K562 (cell line): ENCODE measurements at regions not wholly inside any gene's neighbourhood (a gene's known extent, or its start where the extent isn't known, plus 50 kb on each side); places are given as distances from the start of the nearest gene placed in this dataset.

Source experiments
- CTCF ChIP-seq, 3 experiments: IDR thresholded peaks in 2 of 3; conservative IDR thresholded peaks in 1 of 3; 2 replicates each; pipeline ENCODE4 v1.5.1; 2011 to 2012; ENCODE audit warnings: low read length in 3 of 3, mild to moderate bottlenecking in 3 of 3, control low read depth in 2 of 3, improper control_type of control experiment in 1 of 3, inconsistent platforms in 1 of 3, low read depth in 1 of 3, mixed read lengths in 1 of 3, moderate library complexity in 1 of 3; ENCODE audit not compliant: insufficient read depth in 2 of 3
- FOXK2 ChIP-seq, 2 experiments: fragments of 450-650 bp; IDR thresholded peaks in 1 of 2; conservative IDR thresholded peaks in 1 of 2; 2 replicates each; pipeline ENCODE4 v1.6.1; 2016; ENCODE audit warnings: low read depth in 2 of 2, mild to moderate bottlenecking in 1 of 2
- TF ChIP-seq, protein P1 (sequence below): sonication (generic); formaldehyde crosslinking; IDR thresholded peaks from 2 replicates; pipeline ENCODE4 v1.9.0; 2022; ENCODE audit warnings: mild to moderate bottlenecking, missing genetic modification reagents

GRCh38 chr9:10721301-10721700 is 108.5 kb upstream of the PTPRD start:
- TF ChIP-seq, protein P1, sequence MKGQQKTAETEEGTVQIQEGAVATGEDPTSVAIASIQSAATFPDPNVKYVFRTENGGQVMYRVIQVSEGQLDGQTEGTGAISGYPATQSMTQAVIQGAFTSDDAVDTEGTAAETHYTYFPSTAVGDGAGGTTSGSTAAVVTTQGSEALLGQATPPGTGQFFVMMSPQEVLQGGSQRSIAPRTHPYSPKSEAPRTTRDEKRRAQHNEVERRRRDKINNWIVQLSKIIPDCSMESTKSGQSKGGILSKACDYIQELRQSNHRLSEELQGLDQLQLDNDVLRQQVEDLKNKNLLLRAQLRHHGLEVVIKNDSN, result no peak
- TF ChIP-seq FOXK2 (conservative IDR thresholded peaks at IDR 0.05 in 1 of 2, IDR thresholded peaks at IDR 0.05 in 1 of 2; ENCODE audit: low read depth in 2 of 2), result no peak
- TF ChIP-seq CTCF (IDR thresholded peaks at IDR 0.05 in 2 of 3, conservative IDR thresholded peaks at IDR 0.05 in 1 of 3; ENCODE audit: insufficient read depth in 2 of 3, low read depth in 1 of 3, low read length in 3 of 3), result no peak
